Transverse colon (tissue), 4 donors: ENCODE measurements at regions not wholly inside any gene's neighbourhood (a gene's known extent, or its start where the extent isn't known, plus 50 kb on each side); places are given as distances from the start of the nearest gene placed in this dataset.

Experiments
- DNase-seq: peaks from one replicate; pipeline ENCODE4 v3.0.0-alpha.2; 2019
- H3K27ac ChIP-seq, 4 donors: fragments of 200-600 bp; sonication (generic); 2 replicates each; pipeline ENCODE4 v1.5.1; 2016 to 2018; ENCODE audit warnings: inconsistent platforms in 4 of 4
- H3K27me3 ChIP-seq: fragments of 200-600 bp; sonication (generic); 2 replicates; pipeline ENCODE4 v1.5.1; 2017; ENCODE audit warnings: inconsistent platforms
- H3K36me3 ChIP-seq, 4 donors: fragments of 200-600 bp; sonication (generic); 2 replicates each; pipeline ENCODE4 v1.5.1; 2017 to 2019; ENCODE audit warnings: inconsistent platforms in 4 of 4
- H3K4me1 ChIP-seq, 4 donors: fragments of 200-600 bp; sonication (generic); 2 replicates each; pipeline ENCODE4 v1.5.1; 2017 to 2020; ENCODE audit warnings: inconsistent platforms in 4 of 4
- H3K4me3 ChIP-seq, 4 donors: fragments of 200-600 bp; sonication (generic); 1 replicate in 1 of 4; 2 replicates in 3 of 4; pipeline versions ENCODE4 v1.5.1 to v1.6.1; 2017 to 2019; ENCODE audit warnings: inconsistent platforms in 4 of 4
- H3K9me3 ChIP-seq, 2 donors: fragments of 200-600 bp; sonication (generic); 2 replicates each; pipeline ENCODE4 v1.5.1; 2017 to 2019; ENCODE audit warnings: inconsistent platforms in 2 of 2
- CTCF ChIP-seq, 5 experiments: fragments of 200-600 bp in 3 of 5; fragments of 450-650 bp in 2 of 5; sonication (generic) in 3 of 5; IDR thresholded peaks; 1 replicate in 2 of 5; 2 replicates in 3 of 5; pipeline ENCODE4 v1.5.1; 2016 to 2017; ENCODE audit warnings: antibody characterized with exemption in 5 of 5, inconsistent platforms in 3 of 5, mild to moderate bottlenecking in 2 of 5, moderate library complexity in 1 of 5
- EP300 ChIP-seq: sonication (generic); formaldehyde crosslinking; IDR thresholded peaks from one replicate; pipeline ENCODE4 v1.6.1; 2017; ENCODE audit warnings: antibody characterized with exemption, low read depth
- POLR2A ChIP-seq: fragments of 450-650 bp; IDR thresholded peaks from one replicate; pipeline ENCODE4 v1.6.1; 2016; ENCODE audit warnings: antibody characterized with exemption, mild to moderate bottlenecking, moderate library complexity
- POLR2AphosphoS5 ChIP-seq, 3 donors: sonication (generic); formaldehyde crosslinking; IDR thresholded peaks; one replicate each; pipeline ENCODE4 v1.6.1; 2016; ENCODE audit warnings: antibody characterized with exemption in 3 of 3
- WGBS, 2 donors: methylation state at CpG; one replicate each; pipeline ENCODE4 v1.1.5; 2018; ENCODE audit warnings: low coverage in 1 of 2; 5-methylcytosine and 5-hydroxymethylcytosine counted together
- in situ Hi-C, 4 donors: fragments of 200-750 bp; cut with MboI; loops; one replicate each; pipeline versions ENCODE4 v1.15.0 to v1.15.1; 2017; ENCODE audit warnings: low sequenced_read_pairs in 3 of 4, low pct_ligation_motif_present in 1 of 4, low pct_unique_long_range_greater_than_20kb in 1 of 4
- intact Hi-C: fragments of 100-400 bp; cut with DNase I; formaldehyde crosslinking; loops from one replicate; pipeline ENCODE4 v1.15.1; 2023; ENCODE audit warnings: low total_unique reads

- in situ Hi-C loops: loop anchor here in 1 of 4 donors (25.0 kb wide), 1 partner anchor 654 kb away; no protein-coding TSS in a partner anchor
- H3K4me3 ChIP-seq: no peak overlapping the region
- no peak overlapping the region for H3K27ac ChIP-seq
- peaks cover 54% of the 10 kb centered on the region for H3K27me3 ChIP-seq
- H3K36me3 ChIP-seq: no peaks in the 10 kb centered on the region
- TF ChIP-seq POLR2A (no peak), POLR2AphosphoS5 (IDR thresholded peaks at IDR 0.05) (no peak), EP300 (no peak), CTCF (IDR thresholded peaks at IDR 0.05) (no peak)
- DNase-seq: no peak
- no peaks in the 10 kb centered on the region for H3K4me1 ChIP-seq
- WGBS, 2 donors: 50 to 63% methylated on average over 1 to 5 of the region's 5 CpGs
- intact Hi-C loops: no loop called here
- no peaks in the 10 kb centered on the region for H3K9me3 ChIP-seq
These were observed 119.6 kb downstream of the INSIG2 start for GRCh38 chr2:118207889-118208288.

- H3K27ac ChIP-seq: no peak overlapping the region
- H3K9me3 ChIP-seq: no peaks in the 10 kb centered on the region
- peaks cover 19% of the 10 kb centered on the region for H3K27me3 ChIP-seq
- intact Hi-C loops (loop anchor here (5.0 kb wide), 1 partner anchor 654 kb away; no protein-coding TSS in a partner anchor), in situ Hi-C loops (loop anchor here in 1 of 4 donors (25.0 kb wide), 1 partner anchor 659 kb away; no protein-coding TSS in a partner anchor)
- no peak overlapping the region for H3K4me3 ChIP-seq
- H3K4me1 ChIP-seq: no peaks in the 10 kb centered on the region
- H3K36me3 ChIP-seq: no peaks in the 10 kb centered on the region
- DNase-seq: peak; percentile 34
- 46 to 59% methylated on average over 5 to 8 of the region's 8 CpGs for WGBS, 2 donors
- TF ChIP-seq CTCF (IDR thresholded peaks at IDR 0.05) (peak; percentile 58 to 79 (median 73)), POLR2AphosphoS5 (IDR thresholded peaks at IDR 0.05) (no peak)
These were observed 114.5 kb downstream of the INSIG2 start for GRCh38 chr2:118202707-118203303.

- DNase-seq: no peak
- no peaks in the 10 kb centered on the region for H3K36me3 ChIP-seq
- intact Hi-C loops (no loop called here), in situ Hi-C loops (no loop called here)
- H3K9me3 ChIP-seq: no peaks in the 10 kb centered on the region
- TF ChIP-seq POLR2A: no peak
- no peak for TF ChIP-seq EP300
- TF ChIP-seq CTCF (IDR thresholded peaks at IDR 0.05): no peak
- no peak for TF ChIP-seq POLR2AphosphoS5 (IDR thresholded peaks at IDR 0.05)
- H3K4me3 ChIP-seq: no peak overlapping the region
- peaks cover 4% of the 10 kb centered on the region for H3K27me3 ChIP-seq
- no peaks in the 10 kb centered on the region for H3K4me1 ChIP-seq
- no peak overlapping the region for H3K27ac ChIP-seq
- 90 to 100% methylated on average over 1 of the region's 1 CpG for WGBS, 2 donors
These were observed 110.0 kb downstream of the INSIG2 start for GRCh38 chr2:118198268-118198667.

- no peak overlapping the region for H3K4me3 ChIP-seq
- no peaks in the 10 kb centered on the region for H3K4me1 ChIP-seq
- H3K9me3 ChIP-seq: no peaks in the 10 kb centered on the region
- TF ChIP-seq POLR2A (no peak), CTCF (IDR thresholded peaks at IDR 0.05) (no peak), EP300 (no peak), POLR2AphosphoS5 (IDR thresholded peaks at IDR 0.05) (no peak)
- DNase-seq: no peak
- intact Hi-C loops (no loop called here), in situ Hi-C loops (no loop called here)
- H3K27me3 ChIP-seq: no peaks in the 10 kb centered on the region
- H3K36me3 ChIP-seq: no peaks in the 10 kb centered on the region
- no peak overlapping the region for H3K27ac ChIP-seq
- WGBS, 2 donors: 65% methylated on average over 2 of the region's 2 CpGs; no CpG with 5 or more reads in 1 of the 2 donors
These were observed 108.9 kb downstream of the INSIG2 start for GRCh38 chr2:118197011-118197675.
